HCEC 1CT (cell line): ENCODE measurements at regions not wholly inside any gene's neighbourhood (a gene's known extent, or its start where the extent isn't known, plus 50 kb on each side); places are given as distances from the start of the nearest gene placed in this dataset.
"Not testable (repeated sequence)": the region's sequence is repeated elsewhere in the genome, so short reads cannot be mapped to it uniquely, and the experiment has no call there.

Experiments
- DNase-seq: peaks from one replicate; pipeline ENCODE4 v3.0.0-alpha.2; 2017

- not testable (repeated sequence) for DNase-seq
Observed at GRCh38 chr15:22519213-22519612, 60.5 kb downstream of the GOLGA6L22 start.

GRCh38 chr15:22526537-22526936 lies 67.8 kb downstream of the GOLGA6L22 start:
- not testable (repeated sequence) for DNase-seq

- DNase-seq: not testable (repeated sequence)
Observed at GRCh38 chr15:22527016-22527415, 68.3 kb downstream of the GOLGA6L22 start.

DNA sequence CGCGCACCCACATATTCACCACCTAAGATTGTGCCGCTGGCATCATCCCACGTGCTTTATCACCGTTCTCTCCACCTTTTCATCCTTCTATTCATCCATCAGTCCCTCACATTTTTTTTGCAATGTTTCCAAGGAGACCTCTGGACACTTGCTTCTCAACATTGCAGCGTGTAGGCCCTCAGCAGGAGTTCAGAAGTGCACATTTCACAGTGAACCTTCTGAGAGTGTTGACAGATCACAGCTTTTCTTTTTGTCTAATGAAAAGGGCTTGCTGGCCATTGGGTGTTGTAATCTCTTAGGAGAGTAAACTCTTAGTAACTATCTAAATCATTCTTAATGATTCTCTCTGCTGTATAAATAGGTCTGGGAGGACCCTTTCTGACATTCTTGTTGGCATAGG lies 70.5 kb downstream of the GOLGA6L22 start:
- DNase-seq: not testable (repeated sequence)

DNA sequence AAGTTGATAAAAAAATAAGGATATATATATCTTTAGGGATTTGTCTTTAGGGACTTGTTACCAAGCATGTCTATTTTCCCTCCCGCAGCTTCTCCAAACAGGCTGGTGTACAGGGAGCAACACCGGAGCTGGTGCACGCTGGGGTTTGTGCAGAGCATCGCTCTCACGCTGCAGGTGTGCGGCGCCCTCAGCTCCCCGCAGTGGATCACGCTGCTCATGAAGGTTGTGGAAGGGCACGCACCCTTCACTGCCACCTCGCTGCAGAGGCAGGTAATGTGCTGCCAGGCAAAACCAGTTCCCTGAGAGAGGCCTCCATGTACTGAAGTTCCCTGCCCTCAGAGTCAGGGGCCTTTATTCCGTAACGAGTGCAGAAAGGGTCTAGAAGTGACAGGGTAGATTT lies 101.0 kb downstream of the GOLGA6L22 start:
- not testable (repeated sequence) for DNase-seq

- not testable (repeated sequence) for DNase-seq
Observed at GRCh38 chr15:22561716-22562115, 103.0 kb downstream of the GOLGA6L22 start.

GRCh38 chr15:22566510-22566909 lies 107.8 kb downstream of the GOLGA6L22 start:
- not testable (repeated sequence) for DNase-seq

- not testable (repeated sequence) for DNase-seq
Observed at GRCh38 chr15:22569486-22569885, 110.8 kb downstream of the GOLGA6L22 start.

DNA sequence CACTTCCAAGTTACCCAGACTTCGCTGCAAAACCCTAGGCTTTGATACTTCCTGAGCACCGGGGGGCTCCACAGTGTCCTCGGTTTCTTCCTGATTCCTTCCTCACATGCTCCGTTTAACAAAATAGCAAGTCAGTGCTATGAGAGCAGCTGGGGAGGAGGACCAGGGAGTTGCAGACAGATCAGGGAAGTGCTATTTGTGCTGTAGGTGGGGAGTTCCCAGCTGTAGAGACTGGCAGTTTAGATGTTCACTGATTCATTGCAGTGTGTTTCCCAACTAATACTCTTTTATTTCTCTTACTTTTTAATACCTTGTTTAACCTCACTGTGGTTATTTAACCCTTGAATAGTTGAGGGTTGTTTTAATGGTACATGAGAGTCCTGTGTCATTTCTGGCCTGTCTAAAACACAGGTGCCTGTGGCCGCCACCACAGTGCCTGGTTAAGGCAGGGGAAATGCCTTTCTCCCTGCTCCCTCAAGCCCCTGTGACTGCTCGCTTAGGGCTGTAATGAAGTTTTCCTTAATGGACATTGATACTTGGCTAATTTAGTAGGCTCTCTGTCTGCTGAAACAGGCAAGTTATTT lies 113.5 kb downstream of the GOLGA6L22 start:
- DNase-seq: not testable (repeated sequence)

DNA sequence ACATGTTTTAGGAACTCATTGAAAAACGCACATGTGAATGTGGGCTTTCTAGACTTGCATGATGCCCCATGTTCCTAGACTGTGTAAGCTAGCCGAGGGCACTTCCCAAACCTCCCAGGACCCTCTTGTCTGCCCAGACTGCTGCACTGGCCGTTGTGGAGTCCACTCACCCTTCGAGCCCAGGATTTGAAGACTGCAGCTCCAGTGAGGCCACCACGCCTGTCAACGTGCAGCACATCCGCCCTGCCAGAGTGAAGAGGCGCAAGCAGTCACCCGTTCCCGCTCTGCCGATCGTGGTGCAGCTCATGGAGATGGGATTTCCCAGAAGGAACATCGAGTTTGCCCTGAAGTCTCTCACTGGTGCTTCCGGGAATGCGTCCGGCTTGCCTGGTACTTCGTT lies 114.1 kb downstream of the GOLGA6L22 start:
- not testable (repeated sequence) for DNase-seq

DNA sequence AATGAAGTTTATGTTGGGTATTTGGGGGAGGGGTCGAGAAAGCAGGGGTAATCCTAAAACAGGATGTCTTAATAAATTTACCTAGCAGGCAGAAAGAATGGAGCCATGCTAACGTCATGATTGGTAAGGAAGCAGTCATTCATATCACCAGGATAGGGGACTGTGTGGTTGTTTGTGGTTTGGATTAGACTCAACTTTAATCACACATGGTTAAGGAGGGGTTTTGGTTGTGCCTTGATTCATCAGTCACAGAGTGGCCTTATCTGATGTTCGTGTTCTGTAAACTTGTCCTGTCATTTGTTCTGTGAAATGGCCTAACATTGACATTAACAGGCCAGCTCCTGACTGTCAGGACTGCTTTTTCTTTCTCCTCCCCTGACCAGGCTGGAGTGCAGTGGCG lies 119.1 kb downstream of the GOLGA6L22 start:
- DNase-seq: not testable (repeated sequence)

DNA sequence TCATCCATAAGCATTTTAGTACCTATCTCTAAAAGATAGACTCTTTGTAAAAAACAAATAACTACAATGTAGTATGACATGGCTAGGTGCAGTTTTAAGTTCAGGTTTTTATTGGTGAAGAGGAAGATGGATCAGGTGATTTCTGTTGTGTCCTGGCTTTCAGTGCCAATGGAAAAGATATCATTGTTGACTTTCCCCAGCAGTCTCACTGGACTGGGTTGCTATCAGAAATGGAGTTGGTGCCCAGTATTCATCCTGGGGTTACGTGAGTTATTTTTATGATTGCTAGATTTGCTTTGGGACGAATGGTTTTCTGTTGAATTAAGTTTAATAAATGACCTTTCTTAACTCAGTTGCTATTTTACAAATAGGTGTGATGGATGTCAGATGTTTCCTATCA lies 120.5 kb downstream of the GOLGA6L22 start:
- DNase-seq: not testable (repeated sequence)

DNA sequence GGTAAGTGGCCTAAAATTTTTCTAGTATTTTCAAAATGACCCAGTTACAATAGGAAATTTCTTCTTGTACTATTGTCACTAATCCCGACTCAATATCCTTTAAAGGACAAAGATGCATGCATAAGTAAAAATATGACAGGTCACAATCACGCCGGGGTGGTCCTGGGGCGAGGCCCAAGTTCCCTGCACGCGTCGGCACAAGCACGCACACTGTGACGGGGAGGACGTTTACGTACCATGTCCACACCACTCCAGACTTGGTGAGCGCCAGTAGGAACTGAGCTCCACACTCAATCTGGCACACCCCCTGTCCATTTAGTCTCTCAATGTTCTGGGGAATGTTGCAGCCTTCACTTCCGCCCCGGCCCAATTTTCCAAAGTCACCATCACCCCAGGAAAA lies 128.7 kb downstream of the GOLGA6L22 start:
- not testable (repeated sequence) for DNase-seq

GRCh38 chr15:22598552-22598951 lies 139.8 kb downstream of the GOLGA6L22 start:
- not testable (repeated sequence) for DNase-seq

GRCh38 chr15:22599526-22600320 lies 141.0 kb downstream of the GOLGA6L22 start:
- not testable (repeated sequence) for DNase-seq

DNA sequence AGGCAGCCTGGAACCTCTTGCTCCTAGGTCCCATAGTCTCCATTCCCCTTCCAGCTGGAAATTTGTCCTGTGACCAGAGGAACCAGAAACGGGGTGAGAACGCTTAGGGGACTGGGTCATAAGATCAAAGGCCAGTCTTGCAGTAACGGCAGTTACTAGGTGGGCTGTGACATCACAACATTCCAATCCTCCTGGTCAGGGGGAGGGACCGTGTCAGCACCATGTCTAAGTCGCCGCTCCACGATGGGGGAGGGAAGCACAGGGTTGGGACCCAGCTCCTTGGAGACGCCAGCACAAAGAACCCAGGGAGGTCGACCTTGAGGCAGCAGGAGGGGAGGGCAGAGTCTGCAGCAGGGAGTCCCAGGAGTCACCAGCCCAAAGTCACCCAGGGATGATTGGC lies 158.3 kb downstream of the GOLGA6L22 start:
- not testable (repeated sequence) for DNase-seq

- DNase-seq: not testable (repeated sequence)
Observed at GRCh38 chr15:22631789-22632188, 154.7 kb upstream of the NIPA1 start.

GRCh38 chr15:22639983-22640382 lies 146.5 kb upstream of the NIPA1 start:
- DNase-seq: not testable (repeated sequence)

GRCh38 chr15:22649458-22649857 lies 137.0 kb upstream of the NIPA1 start:
- DNase-seq: not testable (repeated sequence)

DNA sequence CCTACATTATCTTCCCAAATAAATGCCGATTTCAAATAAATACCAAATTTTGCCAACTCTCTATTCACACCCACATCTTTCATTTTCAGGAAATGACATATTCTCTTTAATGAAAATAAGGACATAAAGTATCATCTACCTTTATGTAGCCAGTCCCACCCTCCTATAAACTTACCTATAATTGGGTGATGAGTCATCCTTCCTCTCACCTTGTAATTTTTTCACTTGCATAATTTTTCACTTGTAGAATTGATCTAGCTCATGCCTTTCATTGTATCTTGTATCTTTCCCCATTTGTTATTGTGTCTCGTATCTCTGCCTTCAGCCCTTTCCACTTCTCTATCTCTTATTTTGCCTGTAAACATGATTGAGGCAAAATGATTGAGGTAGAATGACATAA lies 135.3 kb upstream of the NIPA1 start:
- not testable (repeated sequence) for DNase-seq

GRCh38 chr15:22664294-22665058 lies 122.0 kb upstream of the NIPA1 start:
- DNase-seq: peak; percentile 15

DNA sequence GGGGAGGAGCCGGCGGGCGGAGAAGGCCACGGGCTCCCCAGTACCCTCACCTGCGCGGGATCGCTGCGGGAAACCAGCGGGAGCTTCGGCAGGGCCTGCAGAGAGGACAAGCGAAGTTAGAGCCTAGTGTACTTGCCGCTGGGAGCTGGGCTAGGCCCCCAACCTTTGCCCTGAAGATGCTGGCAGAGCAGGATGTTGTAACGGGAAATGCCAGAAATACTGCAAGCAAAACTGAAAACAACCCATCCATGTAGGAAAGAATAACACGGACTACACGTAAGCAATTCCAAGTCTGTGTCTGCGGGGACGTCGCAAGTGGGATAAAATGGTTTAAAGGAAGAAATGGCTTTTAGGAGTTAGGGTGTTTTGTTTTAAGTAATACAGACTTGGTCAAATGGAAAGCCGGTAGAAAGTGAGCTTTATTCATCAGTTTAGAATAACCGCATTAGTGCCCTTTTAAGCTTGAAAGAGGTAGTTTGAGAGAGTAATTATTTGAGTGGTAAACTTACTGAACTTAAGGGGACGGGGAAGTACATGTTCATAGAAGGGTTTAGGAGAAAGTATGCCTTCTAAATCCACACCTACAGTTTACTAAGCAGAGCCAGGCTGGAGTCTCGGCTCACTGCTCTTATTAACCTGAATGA lies 121.3 kb upstream of the NIPA1 start:
- DNase-seq: peak; percentile 59

DNA sequence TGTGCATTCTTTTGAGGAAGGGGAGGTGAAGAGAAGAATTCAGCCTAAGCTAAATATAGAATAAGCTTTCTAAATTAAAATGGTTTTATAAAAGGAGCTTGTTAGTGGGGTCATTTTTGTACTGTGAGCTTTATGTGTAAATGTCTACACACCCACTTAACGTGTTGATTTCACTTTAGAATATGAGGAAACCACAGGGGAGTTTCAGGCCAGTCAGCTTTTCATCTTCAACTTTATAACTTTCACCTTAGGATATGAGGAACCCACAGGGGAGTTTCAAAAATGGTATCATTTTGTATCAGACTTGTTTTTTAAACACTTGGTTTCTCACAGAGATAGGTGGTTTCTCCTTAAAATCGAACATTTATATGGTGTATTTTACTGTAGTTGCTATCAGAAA lies 120.7 kb upstream of the NIPA1 start:
- DNase-seq: not testable (repeated sequence)
